ENCODE measurements at regions not wholly inside any gene's neighbourhood (a gene's known extent, or its start where the extent isn't known, plus 50 kb on each side); places are given as distances from the start of the nearest gene placed in this dataset.
A peak's percentile ranks its signal among the peaks of the same experiment; 100 is the strongest.
"Not testable (repeated sequence)": the region's sequence is repeated elsewhere in the genome, so short reads cannot be mapped to it uniquely, and the experiment has no call there.

- not testable (repeated sequence) for H4K20me1 ChIP-seq (replicated peaks; ENCODE audit: insufficient read depth); H3K27ac Mint-ChIP-seq; H3K27me3 Mint-ChIP-seq (ENCODE audit: insufficient read depth, low read depth, poor library complexity); H3K9me3 Mint-ChIP-seq; H3K36me3 ChIP-seq (ENCODE audit: insufficient read depth); H3K79me2 ChIP-seq (replicated peaks; ENCODE audit: insufficient read depth); H3F3A ChIP-seq (replicated peaks; ENCODE audit: low read depth); H3K36me3 Mint-ChIP-seq (ENCODE audit: low read depth); H3K9me2 ChIP-seq (ENCODE audit: insufficient read depth); H2AFZ ChIP-seq; H3K4me3 Mint-ChIP-seq; ATAC-seq; H3K4me3 ChIP-seq; H3K4me2 ChIP-seq; H3K27ac ChIP-seq (ENCODE audit: low read depth); H3K27me3 ChIP-seq (ENCODE audit: insufficient read depth)
- peak; percentile 21 for DNase-seq (ENCODE audit: low spot score)
- H3K4me1 Mint-ChIP-seq = peaks cover 22% of the 10 kb centered on the region
- H3K4me1 ChIP-seq (ENCODE audit: insufficient read depth) = peaks cover 31% of the 10 kb centered on the region
Measured at GRCh38 chr5:17112091-17112716, 105.2 kb upstream of the BASP1 start.

- Histone ChIP-seq H3F3A (replicated peaks; ENCODE audit: low read depth) (no peaks in the 10 kb centered on the region), H3K27ac (ENCODE audit: low read depth) (no peak overlapping the region), H4K20me1 (replicated peaks; ENCODE audit: insufficient read depth) (no peaks in the 10 kb centered on the region), H3K4me1 (ENCODE audit: insufficient read depth) (peaks cover 31% of the 10 kb centered on the region), H3K36me3 (ENCODE audit: insufficient read depth) (no peaks in the 10 kb centered on the region), H2AFZ (no peak overlapping the region), H3K9me2 (ENCODE audit: insufficient read depth) (no peaks in the 10 kb centered on the region), H3K4me2 (no peak overlapping the region), H3K79me2 (replicated peaks; ENCODE audit: insufficient read depth) (no peaks in the 10 kb centered on the region), H3K27me3 (ENCODE audit: insufficient read depth) (no peaks in the 10 kb centered on the region), H3K4me3 (no peak overlapping the region)
- TF ChIP-seq, protein P1, sequence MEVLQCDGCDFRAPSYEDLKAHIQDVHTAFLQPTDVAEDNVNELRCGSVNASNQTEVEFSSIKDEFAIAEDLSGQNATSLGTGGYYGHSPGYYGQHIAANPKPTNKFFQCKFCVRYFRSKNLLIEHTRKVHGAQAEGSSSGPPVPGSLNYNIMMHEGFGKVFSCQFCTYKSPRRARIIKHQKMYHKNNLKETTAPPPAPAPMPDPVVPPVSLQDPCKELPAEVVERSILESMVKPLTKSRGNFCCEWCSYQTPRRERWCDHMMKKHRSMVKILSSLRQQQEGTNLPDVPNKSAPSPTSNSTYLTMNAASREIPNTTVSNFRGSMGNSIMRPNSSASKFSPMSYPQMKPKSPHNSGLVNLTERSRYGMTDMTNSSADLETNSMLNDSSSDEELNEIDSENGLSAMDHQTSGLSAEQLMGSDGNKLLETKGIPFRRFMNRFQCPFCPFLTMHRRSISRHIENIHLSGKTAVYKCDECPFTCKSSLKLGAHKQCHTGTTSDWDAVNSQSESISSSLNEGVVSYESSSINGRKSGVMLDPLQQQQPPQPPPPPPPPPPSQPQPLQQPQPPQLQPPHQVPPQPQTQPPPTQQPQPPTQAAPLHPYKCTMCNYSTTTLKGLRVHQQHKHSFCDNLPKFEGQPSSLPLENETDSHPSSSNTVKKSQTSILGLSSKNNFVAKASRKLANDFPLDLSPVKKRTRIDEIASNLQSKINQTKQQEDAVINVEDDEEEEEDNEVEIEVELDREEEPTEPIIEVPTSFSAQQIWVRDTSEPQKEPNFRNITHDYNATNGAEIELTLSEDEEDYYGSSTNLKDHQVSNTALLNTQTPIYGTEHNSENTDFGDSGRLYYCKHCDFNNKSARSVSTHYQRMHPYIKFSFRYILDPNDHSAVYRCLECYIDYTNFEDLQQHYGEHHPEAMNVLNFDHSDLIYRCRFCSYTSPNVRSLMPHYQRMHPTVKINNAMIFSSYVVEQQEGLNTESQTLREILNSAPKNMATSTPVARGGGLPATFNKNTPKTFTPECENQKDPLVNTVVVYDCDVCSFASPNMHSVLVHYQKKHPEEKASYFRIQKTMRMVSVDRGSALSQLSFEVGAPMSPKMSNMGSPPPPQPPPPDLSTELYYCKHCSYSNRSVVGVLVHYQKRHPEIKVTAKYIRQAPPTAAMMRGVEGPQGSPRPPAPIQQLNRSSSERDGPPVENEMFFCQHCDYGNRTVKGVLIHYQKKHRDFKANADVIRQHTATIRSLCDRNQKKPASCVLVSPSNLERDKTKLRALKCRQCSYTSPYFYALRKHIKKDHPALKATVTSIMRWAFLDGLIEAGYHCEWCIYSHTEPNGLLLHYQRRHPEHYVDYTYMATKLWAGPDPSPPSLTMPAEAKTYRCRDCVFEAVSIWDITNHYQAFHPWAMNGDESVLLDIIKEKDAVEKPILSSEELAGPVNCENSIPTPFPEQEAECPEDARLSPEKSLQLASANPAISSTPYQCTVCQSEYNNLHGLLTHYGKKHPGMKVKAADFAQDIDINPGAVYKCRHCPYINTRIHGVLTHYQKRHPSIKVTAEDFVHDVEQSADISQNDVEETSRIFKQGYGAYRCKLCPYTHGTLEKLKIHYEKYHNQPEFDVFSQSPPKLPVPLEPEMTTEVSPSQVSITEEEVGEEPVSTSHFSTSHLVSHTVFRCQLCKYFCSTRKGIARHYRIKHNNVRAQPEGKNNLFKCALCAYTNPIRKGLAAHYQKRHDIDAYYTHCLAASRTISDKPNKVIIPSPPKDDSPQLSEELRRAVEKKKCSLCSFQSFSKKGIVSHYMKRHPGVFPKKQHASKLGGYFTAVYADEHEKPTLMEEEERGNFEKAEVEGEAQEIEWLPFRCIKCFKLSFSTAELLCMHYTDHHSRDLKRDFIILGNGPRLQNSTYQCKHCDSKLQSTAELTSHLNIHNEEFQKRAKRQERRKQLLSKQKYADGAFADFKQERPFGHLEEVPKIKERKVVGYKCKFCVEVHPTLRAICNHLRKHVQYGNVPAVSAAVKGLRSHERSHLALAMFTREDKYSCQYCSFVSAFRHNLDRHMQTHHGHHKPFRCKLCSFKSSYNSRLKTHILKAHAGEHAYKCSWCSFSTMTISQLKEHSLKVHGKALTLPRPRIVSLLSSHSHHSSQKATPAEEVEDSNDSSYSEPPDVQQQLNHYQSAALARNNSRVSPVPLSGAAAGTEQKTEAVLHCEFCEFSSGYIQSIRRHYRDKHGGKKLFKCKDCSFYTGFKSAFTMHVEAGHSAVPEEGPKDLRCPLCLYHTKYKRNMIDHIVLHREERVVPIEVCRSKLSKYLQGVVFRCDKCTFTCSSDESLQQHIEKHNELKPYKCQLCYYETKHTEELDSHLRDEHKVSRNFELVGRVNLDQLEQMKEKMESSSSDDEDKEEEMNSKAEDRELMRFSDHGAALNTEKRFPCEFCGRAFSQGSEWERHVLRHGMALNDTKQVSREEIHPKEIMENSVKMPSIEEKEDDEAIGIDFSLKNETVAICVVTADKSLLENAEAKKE (CRISPR knock-in tag; IDR thresholded peaks at IDR 0.05) = no peak
- TF ChIP-seq ZNF114 (CRISPR knock-in tag; IDR thresholded peaks at IDR 0.05) = no peak
- TF ChIP-seq NANOG (IDR thresholded peaks at IDR 0.05; ENCODE audit: borderline replicate concordance) = no peak
- no peak for TF ChIP-seq STAT1 (IDR thresholded peaks at IDR 0.05; ENCODE audit: unreplicated experiment)
- no peak for TF ChIP-seq CREB1 (CRISPR knock-in tag; IDR thresholded peaks at IDR 0.05; ENCODE audit: low read depth)
- TF ChIP-seq ZNF331 (CRISPR knock-in tag; IDR thresholded peaks at IDR 0.05; ENCODE audit: low read depth) = no peak
- TF ChIP-seq EZH2 (IDR thresholded peaks at IDR 0.05; ENCODE audit: low read depth, unreplicated experiment) = no peak
- no peak for TF ChIP-seq JUNB (IDR thresholded peaks at IDR 0.05; ENCODE audit: unreplicated experiment)
- TF ChIP-seq POLR2AphosphoS5 (IDR thresholded peaks at IDR 0.05; ENCODE audit: low read depth) = no peak
- TF ChIP-seq EZH2phosphoT487 (IDR thresholded peaks at IDR 0.05; ENCODE audit: unreplicated experiment) = no peak
- Mint-ChIP-seq H3K4me3 (no peak overlapping the region), H3K27ac (no peak overlapping the region), H3K9me3 (no peaks in the 10 kb centered on the region), H3K27me3 (ENCODE audit: insufficient read depth, low read depth, poor library complexity) (peaks cover 6% of the 10 kb centered on the region), H3K4me1 (peaks cover 22% of the 10 kb centered on the region), H3K36me3 (ENCODE audit: low read depth) (no peaks in the 10 kb centered on the region)
- no peak for ATAC-seq
- no peak for DNase-seq (ENCODE audit: low spot score)
Measured at GRCh38 chr5:17113174-17113958, 104.1 kb upstream of the BASP1 start.
